Activated T-cell treated with anti-CD3 and anti-CD28 coated beads, Interleukin-2, amount 50 U/mL, for 4 hours (primary cell): ENCODE measurements at regions not wholly inside any gene's neighbourhood (a gene's known extent, or its start where the extent isn't known, plus 50 kb on each side); places are given as distances from the start of the nearest gene placed in this dataset.
"Not testable (repeated sequence)": the region's sequence is repeated elsewhere in the genome, so short reads cannot be mapped to it uniquely, and the experiment has no call there.

Experiments used
- ATAC-seq, 2 donors: fragments of 200-7000 bp; cut with Tn5 transposase; one replicate each; pipeline ENCODE4 v1.10.0; 2021
- DNase-seq: peaks from one replicate; pipeline ENCODE4 v3.0.0-alpha.2; 2020
- H3K27me3 Mint-ChIP-seq: one replicate; pipeline ENCODE4 v1.8.0; 2021; ENCODE audit warnings: low read depth, mixed read lengths
- H3K36me3 Mint-ChIP-seq: one replicate; pipeline ENCODE4 v1.8.0; 2022; ENCODE audit warnings: mixed read lengths; ENCODE audit not compliant: insufficient read depth
- H3K4me1 Mint-ChIP-seq: one replicate; pipeline ENCODE4 v1.8.0; 2021; ENCODE audit warnings: low read depth, mixed read lengths
- H3K4me3 Mint-ChIP-seq: one replicate; pipeline ENCODE4 v1.8.0; 2021; ENCODE audit warnings: mild to moderate bottlenecking, moderate library complexity, mixed read lengths
- H3K9me3 Mint-ChIP-seq: one replicate; pipeline ENCODE4 v1.8.0; 2021; ENCODE audit warnings: mixed read lengths

DNA sequence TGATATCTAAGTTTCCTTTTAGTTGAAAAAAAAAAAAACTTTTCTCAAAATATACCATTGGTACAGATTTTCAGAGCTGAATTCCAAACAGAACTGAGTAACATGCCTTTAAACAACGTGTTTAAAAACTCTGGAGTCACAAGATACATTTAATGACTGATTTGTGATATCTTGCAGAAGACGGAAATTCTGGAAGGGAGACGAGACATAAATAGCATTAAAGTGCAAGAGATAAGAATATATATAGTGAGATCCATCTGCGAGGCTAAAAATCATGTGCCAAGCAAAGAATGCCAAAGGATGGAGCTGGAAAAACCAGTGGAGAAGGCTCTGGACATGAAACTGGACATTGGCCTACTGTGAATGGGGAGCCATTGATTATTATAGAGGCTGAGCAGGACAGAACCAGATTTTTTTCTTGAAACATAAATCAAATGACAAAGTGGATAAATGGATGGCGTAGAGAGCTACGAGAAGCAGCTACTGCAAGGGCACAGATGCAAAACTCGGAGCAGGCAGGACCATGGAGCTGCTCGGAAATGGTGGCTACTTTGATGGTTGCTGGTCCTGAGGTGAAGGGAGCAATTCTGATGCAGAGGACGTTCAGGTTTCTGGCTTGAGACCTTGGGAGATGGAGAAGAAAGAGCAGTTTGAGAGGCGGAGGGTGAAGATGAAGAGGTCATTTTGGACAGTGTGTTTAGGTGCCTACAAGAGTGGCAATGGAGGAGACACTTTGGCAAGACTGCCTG, 88.8 kb downstream of the CPN2 start:
- H3K4me1 Mint-ChIP-seq: no peaks in the 10 kb centered on the region
- H3K36me3 Mint-ChIP-seq: no peaks in the 10 kb centered on the region
- no peak overlapping the region for H3K4me3 Mint-ChIP-seq
- no peaks in the 10 kb centered on the region for H3K27me3 Mint-ChIP-seq
- DNase-seq: no peak
- peaks cover 9% of the 10 kb centered on the region for H3K9me3 Mint-ChIP-seq
- ATAC-seq: no peak

DNA sequence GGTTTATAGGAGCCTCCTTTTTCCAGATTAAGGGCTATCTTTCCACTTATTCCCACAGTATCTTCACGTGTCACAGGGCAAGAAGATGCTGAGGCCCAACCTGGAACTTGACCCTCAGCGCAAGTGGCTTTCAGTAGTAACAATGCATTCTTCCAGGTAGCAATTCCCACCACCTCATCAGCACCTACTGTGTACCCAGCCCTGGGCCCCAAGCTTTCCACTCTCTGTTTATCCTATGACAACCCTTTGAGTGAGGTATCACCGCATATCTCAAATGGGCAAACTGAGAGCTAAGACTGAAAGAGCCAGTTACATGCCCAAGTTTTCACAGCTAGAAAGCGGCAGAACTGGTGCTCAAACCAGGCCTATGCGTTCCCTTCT, 88.2 kb downstream of the CPN2 start:
- Mint-ChIP-seq H3K36me3 (no peaks in the 10 kb centered on the region), H3K4me3 (no peak overlapping the region), H3K27me3 (peaks cover 3% of the 10 kb centered on the region), H3K4me1 (no peaks in the 10 kb centered on the region), H3K9me3 (peaks cover 6% of the 10 kb centered on the region)
- DNase-seq (no peak), ATAC-seq (no peak)

DNA sequence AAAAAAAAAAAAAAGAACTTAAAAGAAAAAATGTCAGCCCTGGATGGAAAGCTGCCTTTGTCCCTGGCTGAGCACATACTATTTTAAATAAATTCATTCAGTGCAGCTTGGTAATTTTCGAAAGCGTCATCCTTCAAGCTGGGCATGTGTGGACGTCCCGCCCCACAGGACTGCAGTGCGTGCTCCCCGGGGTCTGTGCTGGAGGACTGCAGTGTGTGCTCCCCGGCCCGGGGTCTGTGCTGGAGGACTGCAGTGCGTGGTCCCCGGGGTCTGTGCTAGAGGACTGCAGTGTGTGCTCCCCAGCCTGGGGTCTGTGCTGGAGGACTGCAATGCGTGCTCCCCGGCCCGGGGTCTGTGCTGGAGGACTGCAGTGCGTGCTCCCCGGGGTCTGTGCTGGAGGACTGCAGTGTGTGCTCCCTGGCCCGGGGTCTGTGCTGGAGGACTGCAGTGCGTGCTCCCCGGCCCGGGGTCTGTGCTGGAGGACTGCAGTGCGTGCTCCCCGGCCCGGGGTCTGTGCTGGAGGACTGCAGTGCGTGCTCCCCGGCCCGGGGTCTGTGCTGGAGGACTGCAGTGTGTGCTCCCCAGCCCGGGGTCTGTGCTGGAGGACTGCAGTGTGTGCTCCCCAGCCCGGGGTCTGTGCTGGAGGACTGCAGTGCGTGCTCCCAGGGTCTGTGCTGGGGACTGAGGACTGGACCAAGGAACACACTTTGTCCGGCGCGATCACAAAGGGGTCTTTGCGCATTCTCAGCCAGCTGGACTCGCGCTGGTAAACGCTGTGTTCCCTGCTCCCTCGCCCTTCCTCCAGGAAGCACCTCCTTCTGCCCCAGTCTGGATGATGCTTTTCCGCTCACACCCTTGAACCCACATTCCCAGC, 86.3 kb downstream of the CPN2 start:
- H3K9me3 Mint-ChIP-seq, H3K36me3 Mint-ChIP-seq, H3K4me1 Mint-ChIP-seq, ATAC-seq, H3K4me3 Mint-ChIP-seq, DNase-seq, H3K27me3 Mint-ChIP-seq: not testable (repeated sequence)

DNA sequence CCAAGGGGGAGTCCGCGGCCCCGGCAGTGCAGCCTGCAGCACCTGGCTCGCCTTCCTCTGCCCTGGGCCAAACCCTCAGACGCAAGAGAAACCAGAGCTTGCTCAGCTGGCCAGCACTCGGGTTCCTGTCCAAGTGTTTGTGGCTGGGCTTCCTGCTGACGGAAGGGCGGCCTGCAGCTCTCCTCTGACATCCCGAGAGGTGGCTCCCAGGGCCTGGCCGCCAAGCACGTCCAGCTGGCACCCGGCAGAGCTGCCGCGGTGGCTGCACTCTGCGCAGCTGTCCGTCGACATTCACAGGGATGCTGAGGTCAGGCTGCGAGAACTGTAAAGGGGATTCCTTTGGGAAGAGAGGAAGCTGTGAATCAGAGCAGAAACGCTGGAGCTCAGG, 85.6 kb downstream of the CPN2 start:
- Mint-ChIP-seq H3K4me1 (peaks cover 6% of the 10 kb centered on the region), H3K27me3 (peaks cover 6% of the 10 kb centered on the region), H3K9me3 (no peaks in the 10 kb centered on the region), H3K4me3 (no peak overlapping the region), H3K36me3 (no peaks in the 10 kb centered on the region)
- DNase-seq (no peak), ATAC-seq (no peak)

DNA sequence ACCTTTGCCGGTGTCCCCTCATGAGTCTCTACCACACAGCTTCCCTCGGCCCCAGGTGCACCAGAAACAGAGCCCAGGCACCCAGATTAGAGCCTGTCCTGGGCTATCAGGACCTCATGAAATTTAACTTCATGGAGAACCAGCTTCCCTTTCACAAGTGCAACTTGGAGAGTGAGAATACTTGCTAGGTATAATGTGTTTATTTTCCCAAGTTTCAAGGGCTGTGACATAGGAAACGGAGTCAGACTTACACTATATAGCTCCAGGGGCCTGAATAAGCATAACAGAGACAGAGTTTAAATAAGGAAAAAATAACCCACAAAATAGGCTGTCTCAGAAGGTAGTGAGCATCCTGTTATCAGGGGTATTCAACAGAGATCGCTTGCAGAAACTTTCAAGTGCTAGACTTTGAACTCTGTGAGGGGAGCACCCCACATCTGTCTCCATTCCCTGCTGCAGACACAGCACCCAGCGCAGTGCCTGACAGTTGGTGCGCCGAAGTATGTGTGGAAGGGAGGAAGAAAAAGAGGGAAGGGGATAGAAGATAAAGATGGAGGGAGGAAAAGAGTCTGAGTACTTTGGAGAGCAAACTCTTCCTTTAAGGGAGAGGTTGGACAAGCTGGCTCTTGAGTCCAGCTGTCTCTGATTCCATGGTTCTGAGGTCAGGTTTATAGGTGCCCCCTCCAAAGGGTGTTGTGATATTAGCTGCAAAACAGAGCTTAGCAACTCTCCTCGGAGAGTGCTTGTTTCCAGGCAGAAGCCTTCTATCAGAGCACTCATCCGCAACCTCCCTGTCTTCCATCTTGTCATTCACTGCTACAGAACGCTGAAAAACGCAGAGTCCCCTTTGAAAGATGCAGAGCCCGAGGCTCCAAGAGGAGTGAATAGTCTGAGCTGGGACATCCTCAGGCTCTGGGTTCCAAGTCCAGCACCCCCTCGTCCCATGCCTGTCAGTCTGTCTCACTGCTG, 84.8 kb downstream of the CPN2 start:
- ATAC-seq (no peak), DNase-seq (no peak)
- peaks cover 6% of the 10 kb centered on the region for H3K4me1 Mint-ChIP-seq
- no peak overlapping the region for H3K4me3 Mint-ChIP-seq
- no peaks in the 10 kb centered on the region for H3K9me3 Mint-ChIP-seq
- no peaks in the 10 kb centered on the region for H3K36me3 Mint-ChIP-seq
- H3K27me3 Mint-ChIP-seq: peaks cover 8% of the 10 kb centered on the region

DNA sequence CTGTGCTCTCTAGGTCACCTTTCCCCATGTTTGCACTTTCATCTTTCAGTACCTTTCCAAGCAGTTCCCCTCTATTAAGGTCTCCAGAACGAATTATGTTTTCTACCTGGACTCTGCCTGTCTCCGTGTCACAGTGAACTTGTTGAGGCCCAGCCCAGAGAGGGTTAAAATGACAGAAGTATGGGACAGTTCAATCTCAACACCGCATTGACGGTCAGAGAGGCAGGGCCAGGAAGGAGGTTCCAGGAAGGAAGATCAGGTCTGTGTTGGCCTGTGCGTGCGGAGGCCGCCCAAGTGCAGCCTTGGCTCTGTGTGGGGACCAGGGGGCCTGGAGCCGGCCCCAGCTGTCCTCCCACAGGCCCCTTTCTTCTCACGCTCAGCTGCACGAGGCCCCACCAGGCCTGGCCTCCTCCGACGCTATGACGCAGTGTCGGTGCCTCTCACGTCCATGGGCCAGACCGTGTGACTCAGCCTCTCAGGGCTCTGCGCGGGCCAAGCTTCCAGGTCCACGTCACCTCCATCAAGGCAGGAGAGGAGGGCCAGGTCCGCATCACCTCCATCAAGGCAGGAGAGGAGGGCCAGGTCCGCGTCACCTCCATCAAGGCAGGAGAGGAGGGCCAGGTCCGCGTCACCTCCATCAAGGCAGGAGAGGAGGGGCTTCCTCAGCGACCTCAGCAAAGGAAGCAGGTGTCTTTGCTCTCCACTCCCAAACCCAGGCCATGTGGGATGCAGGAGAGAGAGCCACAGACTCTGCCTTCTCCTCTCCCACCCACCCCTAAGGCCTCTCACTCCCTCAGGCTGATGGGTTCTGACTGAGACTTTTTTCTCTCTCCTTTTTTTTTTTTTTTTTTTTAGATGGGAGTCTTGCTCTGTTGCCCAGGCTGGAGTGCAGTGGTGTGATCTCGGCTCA, 83.1 kb downstream of the CPN2 start:
- Mint-ChIP-seq H3K9me3 (no peaks in the 10 kb centered on the region), H3K4me1 (peaks cover 6% of the 10 kb centered on the region), H3K36me3 (no peaks in the 10 kb centered on the region), H3K4me3 (no peak overlapping the region), H3K27me3 (peaks cover 8% of the 10 kb centered on the region)
- ATAC-seq (no peak), DNase-seq (no peak)

DNA sequence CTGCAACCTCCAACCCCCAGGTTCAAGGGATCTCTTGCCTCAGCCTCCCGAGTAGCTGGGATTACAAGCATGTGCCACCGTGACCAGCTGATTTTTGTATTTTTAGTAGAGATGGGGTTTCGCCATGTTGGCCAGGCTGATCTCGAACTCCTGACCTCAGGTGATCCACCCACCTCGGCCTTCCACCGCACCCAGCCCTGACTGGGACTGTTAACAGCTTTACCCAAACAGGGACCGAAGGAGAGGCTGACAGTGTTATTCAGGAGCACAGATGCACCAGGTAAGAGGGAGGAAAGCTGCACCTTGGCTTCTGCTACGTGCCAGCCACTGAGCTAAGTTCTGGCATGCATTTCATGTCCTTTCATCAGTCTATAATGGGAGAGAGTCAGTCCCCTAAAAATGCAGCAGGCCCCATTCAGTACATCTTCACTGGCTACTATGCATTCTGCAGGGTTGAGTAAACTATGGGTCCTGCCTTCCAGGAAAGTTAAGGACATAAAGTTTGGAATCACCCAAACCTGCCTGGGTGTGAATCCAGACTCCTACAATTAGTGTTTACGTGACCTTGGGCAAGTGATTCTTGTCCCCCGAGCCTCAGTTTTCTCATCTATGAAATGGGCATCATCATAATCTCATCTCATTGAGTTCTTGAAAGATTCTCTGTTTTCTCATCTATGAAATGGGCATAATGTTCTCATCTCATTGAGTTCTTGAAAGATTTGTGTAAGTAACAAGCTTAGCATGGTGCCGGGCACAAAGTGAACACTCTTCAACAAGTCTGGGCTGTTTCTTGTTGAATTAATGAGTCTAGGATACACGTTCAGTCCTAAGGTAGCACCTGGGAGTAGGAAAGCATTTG, 82.2 kb downstream of the CPN2 start:
- peaks cover 8% of the 10 kb centered on the region for H3K27me3 Mint-ChIP-seq
- ATAC-seq (no peak), DNase-seq (no peak)
- H3K4me3 Mint-ChIP-seq: no peak overlapping the region
- no peaks in the 10 kb centered on the region for H3K9me3 Mint-ChIP-seq
- H3K36me3 Mint-ChIP-seq: no peaks in the 10 kb centered on the region
- H3K4me1 Mint-ChIP-seq: peaks cover 6% of the 10 kb centered on the region

DNA sequence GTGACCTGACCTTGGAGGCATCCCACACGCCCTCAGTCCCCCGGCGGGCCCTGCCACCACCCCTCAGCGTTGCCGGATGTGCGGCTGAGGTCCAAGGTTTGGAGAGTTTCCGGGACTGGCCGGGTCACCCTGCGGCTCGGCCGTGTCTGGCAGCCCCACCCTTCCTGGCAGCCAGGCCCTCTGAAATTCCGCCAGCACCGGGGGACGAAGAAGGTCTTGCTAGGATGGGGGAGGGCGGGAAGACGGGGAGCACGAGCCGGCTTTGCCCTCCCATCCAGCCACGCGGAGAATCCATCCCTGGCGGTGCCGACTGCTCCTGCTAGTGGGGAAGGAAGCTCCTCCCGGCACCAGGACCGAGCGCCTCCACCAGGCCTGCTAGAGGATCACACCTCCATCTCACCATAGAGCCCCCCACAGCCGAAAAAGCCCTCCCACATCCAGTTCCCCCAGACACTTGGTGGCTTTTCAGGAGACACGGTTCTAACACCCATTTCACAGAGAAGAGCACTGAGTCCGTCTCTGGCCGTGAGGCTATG, 81.5 kb downstream of the CPN2 start:
- Mint-ChIP-seq H3K4me3 (no peak overlapping the region), H3K9me3 (no peaks in the 10 kb centered on the region), H3K36me3 (no peaks in the 10 kb centered on the region), H3K27me3 (peaks cover 10% of the 10 kb centered on the region), H3K4me1 (peaks cover 6% of the 10 kb centered on the region)
- DNase-seq (no peak), ATAC-seq (no peak)

DNA sequence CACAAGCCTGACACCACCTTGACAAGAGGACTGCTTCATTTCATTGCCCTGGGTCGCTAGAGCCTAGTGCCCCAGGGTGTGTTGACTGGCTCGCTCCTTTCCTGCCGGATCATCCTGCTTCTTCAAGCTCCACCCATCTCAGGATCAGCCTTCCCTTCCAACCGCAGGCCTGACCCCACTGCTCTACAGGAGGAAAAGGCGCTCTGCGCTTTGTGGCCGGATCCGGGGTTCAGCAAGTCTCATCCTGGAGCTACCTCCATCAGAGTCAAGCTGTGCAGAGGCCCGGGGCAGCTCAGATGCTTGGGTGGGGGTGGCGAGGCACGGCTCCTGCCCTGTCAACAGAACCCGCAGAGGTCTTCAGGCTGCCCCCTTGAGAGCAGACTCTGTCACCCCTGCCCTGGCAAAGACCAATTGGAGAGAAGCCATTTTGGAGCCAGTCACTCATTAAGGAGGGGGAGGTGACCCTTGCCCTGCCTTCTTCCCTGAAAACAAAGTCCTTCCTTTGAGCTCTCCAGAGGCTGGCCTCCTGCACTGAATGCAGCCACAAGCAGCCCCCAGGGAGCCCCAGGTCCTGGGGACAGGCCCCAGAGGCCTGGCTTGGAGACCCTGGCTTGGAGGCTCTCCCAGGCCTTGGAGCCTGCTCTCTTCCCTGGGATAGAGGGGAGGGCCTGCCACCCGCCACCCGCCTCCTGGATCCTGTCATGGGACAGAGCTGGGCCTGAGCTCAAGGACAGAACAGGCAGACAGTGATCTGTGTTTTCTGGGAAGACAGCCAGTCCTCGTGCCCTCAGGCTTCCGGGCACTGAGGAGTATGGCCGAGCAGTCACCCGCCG, 80.3 kb downstream of the CPN2 start:
- peaks cover 11% of the 10 kb centered on the region for H3K27me3 Mint-ChIP-seq
- H3K9me3 Mint-ChIP-seq: no peaks in the 10 kb centered on the region
- no peak overlapping the region for H3K4me3 Mint-ChIP-seq
- ATAC-seq (no peak), DNase-seq (no peak)
- H3K4me1 Mint-ChIP-seq: peaks cover 10% of the 10 kb centered on the region
- no peaks in the 10 kb centered on the region for H3K36me3 Mint-ChIP-seq

DNA sequence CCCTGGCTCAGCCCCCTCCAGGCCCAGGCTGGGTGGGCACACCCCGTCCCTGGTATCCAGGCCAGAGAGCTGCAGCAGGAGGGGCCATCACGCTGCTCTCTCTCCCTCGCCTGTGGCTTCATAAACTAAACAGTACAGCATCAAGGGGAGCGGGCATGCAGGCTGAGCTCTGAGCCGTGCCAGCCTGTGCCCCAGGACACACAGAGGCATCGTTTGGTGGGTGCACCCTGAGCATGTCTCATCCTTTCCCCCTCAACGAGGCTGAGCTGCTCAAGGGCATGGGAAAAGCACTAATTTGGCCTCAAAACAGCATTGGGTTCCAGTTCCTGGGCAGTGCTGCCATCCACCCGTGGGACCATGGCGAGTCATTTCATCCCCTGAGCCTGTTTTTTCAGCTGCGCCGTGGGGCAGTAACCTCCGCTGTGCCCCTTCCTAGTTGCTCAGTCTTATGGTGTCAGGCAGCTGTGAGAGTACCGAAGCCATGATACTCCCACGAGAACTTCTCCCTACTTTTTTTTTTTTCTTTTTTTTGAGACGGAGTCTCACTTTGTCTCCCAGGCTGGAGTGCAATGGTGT, 79.6 kb downstream of the CPN2 start:
- DNase-seq: no peak
- Mint-ChIP-seq H3K9me3 (no peaks in the 10 kb centered on the region), H3K4me1 (peaks cover 10% of the 10 kb centered on the region), H3K4me3 (no peak overlapping the region), H3K36me3 (no peaks in the 10 kb centered on the region), H3K27me3 (peaks cover 11% of the 10 kb centered on the region)
- ATAC-seq: no peak

DNA sequence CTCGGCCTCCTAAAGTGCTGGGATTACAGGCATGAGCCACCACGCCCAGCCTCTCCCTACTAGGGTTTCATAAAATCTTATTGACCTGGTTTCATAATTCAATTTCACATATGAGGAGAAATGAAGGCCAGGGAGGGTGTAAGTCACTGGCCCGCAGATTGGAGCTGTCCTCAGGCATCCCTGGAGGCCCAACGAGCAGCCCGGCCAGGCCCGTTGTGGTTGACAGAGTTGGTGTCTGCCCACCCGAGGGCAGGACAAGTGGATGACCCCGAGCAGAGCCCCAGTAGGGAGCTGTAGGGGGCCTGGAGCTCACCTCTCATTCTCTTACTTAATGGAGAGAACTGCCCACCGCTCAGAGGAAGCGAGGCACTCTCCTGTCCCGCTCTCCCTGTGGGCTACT, 78.9 kb downstream of the CPN2 start:
- Mint-ChIP-seq H3K36me3 (no peaks in the 10 kb centered on the region), H3K27me3 (peaks cover 11% of the 10 kb centered on the region), H3K9me3 (no peaks in the 10 kb centered on the region), H3K4me1 (peaks cover 10% of the 10 kb centered on the region), H3K4me3 (no peak overlapping the region)
- ATAC-seq (no peak), DNase-seq (no peak)
